RWPE2 (cell line): ENCODE measurements at regions not wholly inside any gene's neighbourhood (a gene's known extent, or its start where the extent isn't known, plus 50 kb on each side); places are given as distances from the start of the nearest gene placed in this dataset.

ENCODE experiments used
- ATAC-seq: fragments of 200-7000 bp; cut with Tn5 transposase; 3 replicates; pipeline ENCODE4 v1.9.1; 2021; ENCODE audit warnings: low read depth
- DNase-seq: peaks from one replicate; pipeline ENCODE4 v3.0.0-alpha.2; 2020; ENCODE audit warnings: low spot score
- H3K27ac ChIP-seq: fragments of 450-650 bp; 2 replicates; pipeline ENCODE4 v1.5.1; 2017; ENCODE audit warnings: mild to moderate bottlenecking; ENCODE audit not compliant: poor library complexity, severe bottlenecking
- H3K27me3 ChIP-seq: fragments of 250-450 bp; sonication (Bioruptor Pico); 2 replicates; pipeline ENCODE4 v1.5.1; 2021; ENCODE audit warnings: mild to moderate bottlenecking, moderate library complexity; ENCODE audit not compliant: insufficient read depth, poor library complexity, severe bottlenecking
- H3K36me3 ChIP-seq: fragments of 250-450 bp; sonication (Bioruptor Pico); 2 replicates; pipeline ENCODE4 v1.5.1; 2020; ENCODE audit warnings: low read depth, mild to moderate bottlenecking, moderate library complexity
- H3K4me1 ChIP-seq: fragments of 250-450 bp; sonication (Bioruptor Pico); 2 replicates; pipeline ENCODE4 v1.5.1; 2021; ENCODE audit warnings: mild to moderate bottlenecking, moderate library complexity; ENCODE audit not compliant: insufficient read depth, poor library complexity, severe bottlenecking
- H3K4me3 ChIP-seq: fragments of 250-450 bp; sonication (Bioruptor Pico); 2 replicates; pipeline ENCODE4 v1.5.1; 2021; ENCODE audit warnings: mild to moderate bottlenecking, moderate library complexity; ENCODE audit not compliant: severe bottlenecking
- H3K9me3 ChIP-seq: fragments of 250-450 bp; sonication (Bioruptor Pico); 2 replicates; pipeline ENCODE4 v1.5.1; 2021; ENCODE audit warnings: mild to moderate bottlenecking, moderate library complexity; ENCODE audit not compliant: severe bottlenecking
- TF ChIP-seq, protein P1 (sequence below): fragments of 450-650 bp; IDR thresholded peaks from one replicate; pipeline ENCODE4 v1.5.1; 2017; ENCODE audit warnings: mild to moderate bottlenecking, moderate library complexity; ENCODE audit not compliant: poor library complexity, severe bottlenecking

DNA sequence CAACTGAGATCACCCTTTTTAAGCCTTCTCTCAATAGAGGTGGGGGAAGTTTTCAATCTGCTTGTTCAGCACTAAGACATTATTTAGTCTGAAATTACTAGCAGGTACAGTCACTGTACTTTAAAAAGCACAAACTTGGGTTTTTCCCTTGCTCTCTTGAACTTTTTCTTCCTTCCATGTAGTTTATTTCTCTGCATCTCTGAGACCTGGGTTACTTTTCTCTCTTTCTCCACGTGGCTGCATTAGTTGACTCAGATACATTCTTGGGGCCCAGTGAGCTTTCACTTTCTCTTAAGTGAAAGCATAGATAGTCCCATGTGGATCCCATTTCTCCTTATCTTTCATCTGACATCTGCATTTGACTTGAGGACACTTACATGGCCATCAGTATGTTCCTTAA is 433.9 kb upstream of the MAP3K7 start:
- H3K27me3 ChIP-seq = no peaks in the 10 kb centered on the region
- H3K4me1 ChIP-seq = no peaks in the 10 kb centered on the region
- no peaks in the 10 kb centered on the region for H3K9me3 ChIP-seq
- H3K4me3 ChIP-seq = no peak overlapping the region
- DNase-seq (no peak), ATAC-seq (no peak)
- H3K36me3 ChIP-seq = no peaks in the 10 kb centered on the region
- TF ChIP-seq, protein P1, sequence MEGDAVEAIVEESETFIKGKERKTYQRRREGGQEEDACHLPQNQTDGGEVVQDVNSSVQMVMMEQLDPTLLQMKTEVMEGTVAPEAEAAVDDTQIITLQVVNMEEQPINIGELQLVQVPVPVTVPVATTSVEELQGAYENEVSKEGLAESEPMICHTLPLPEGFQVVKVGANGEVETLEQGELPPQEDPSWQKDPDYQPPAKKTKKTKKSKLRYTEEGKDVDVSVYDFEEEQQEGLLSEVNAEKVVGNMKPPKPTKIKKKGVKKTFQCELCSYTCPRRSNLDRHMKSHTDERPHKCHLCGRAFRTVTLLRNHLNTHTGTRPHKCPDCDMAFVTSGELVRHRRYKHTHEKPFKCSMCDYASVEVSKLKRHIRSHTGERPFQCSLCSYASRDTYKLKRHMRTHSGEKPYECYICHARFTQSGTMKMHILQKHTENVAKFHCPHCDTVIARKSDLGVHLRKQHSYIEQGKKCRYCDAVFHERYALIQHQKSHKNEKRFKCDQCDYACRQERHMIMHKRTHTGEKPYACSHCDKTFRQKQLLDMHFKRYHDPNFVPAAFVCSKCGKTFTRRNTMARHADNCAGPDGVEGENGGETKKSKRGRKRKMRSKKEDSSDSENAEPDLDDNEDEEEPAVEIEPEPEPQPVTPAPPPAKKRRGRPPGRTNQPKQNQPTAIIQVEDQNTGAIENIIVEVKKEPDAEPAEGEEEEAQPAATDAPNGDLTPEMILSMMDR = no peak
- H3K27ac ChIP-seq = no peak overlapping the region

DNA sequence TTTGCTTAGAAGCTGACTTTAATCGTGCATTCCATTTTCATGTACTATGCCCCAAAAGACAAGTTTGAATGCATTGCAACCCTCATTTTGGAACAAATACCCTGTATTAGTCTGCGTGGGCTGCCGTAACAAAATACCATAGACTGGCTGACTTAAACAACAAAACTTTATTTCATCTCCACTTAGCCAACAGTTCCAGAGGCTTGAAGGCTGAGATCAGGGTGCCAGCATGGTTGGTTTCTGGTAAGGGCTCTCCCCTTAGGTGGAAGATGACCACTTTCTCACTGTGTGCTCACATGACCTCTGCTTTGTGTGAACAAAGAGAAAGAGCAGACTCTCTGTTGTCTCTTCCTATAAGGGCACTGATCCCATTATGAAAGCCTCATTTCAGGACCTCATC is 431.7 kb upstream of the MAP3K7 start:
- H3K27me3 ChIP-seq = no peaks in the 10 kb centered on the region
- H3K9me3 ChIP-seq = no peaks in the 10 kb centered on the region
- DNase-seq = no peak
- H3K4me1 ChIP-seq = no peaks in the 10 kb centered on the region
- no peaks in the 10 kb centered on the region for H3K36me3 ChIP-seq
- H3K4me3 ChIP-seq = no peak overlapping the region
- TF ChIP-seq, protein P1 = no peak
- ATAC-seq = no peak
- H3K27ac ChIP-seq = no peak overlapping the region

DNA sequence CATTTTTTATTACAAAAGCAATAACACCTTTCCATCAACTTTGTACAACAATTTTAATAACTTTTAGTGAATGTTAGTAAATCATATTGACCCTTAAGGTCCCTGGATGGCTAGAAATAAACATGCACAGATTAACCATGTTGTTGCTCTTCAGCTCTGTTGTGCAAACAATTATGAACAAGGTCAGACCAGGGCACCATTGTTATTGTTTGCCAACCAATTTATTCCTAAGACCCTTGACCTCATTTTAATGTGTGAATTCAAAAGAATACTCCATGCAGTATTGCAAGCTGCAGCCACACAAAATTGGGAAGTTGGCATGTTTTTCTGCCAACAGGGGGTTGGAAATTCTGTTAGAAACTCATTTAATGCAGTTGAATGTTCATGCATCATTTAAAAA is 426.6 kb upstream of the MAP3K7 start:
- no peaks in the 10 kb centered on the region for H3K9me3 ChIP-seq
- no peak overlapping the region for H3K4me3 ChIP-seq
- no peaks in the 10 kb centered on the region for H3K4me1 ChIP-seq
- TF ChIP-seq, protein P1 = no peak
- DNase-seq (no peak), ATAC-seq (no peak)
- H3K27ac ChIP-seq = no peak overlapping the region
- H3K36me3 ChIP-seq = no peaks in the 10 kb centered on the region
- H3K27me3 ChIP-seq = no peaks in the 10 kb centered on the region

DNA sequence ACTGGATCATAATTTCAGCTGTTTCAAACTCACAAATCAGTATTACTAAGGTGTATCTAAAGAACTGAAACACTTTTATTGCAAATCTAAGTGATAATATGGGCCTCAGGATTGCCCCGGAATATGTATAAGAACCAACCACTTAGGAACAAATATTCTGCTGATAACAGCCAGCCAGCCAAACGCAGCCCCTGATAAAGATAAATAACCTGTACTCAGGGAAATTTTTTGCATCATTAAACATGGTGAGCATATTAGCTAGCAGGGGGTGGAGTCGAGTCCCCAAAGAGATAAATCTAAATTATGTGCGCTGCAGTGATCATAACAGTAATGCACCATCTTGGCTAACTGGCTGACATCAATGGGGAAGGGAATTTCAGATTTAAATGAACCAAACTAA is 410.2 kb upstream of the MAP3K7 start:
- no peaks in the 10 kb centered on the region for H3K36me3 ChIP-seq
- DNase-seq (no peak), ATAC-seq (no peak)
- H3K27me3 ChIP-seq = peaks cover 6% of the 10 kb centered on the region
- TF ChIP-seq, protein P1 = no peak
- H3K4me3 ChIP-seq = no peak overlapping the region
- no peaks in the 10 kb centered on the region for H3K9me3 ChIP-seq
- H3K4me1 ChIP-seq = no peaks in the 10 kb centered on the region
- H3K27ac ChIP-seq = no peak overlapping the region

DNA sequence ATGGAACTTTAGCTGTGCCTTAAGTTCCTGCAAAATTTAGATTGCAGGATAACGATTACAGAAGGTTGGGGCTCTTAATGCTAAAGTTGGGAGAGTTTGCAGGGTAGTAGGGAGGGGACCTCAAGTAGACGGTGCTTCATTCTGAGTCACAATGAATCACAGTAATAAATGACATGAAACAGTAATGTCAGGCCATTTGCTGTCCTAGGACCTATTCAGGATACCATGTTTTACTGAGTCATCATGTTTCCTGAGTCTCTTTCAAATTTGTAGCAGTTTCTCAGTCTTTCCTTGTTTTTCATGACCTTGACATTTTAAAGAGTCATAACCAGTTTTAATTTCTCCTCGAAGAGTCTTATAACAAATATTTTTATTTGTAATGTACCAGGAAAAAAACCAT is 406.9 kb upstream of the MAP3K7 start:
- H3K27me3 ChIP-seq = peaks cover 9% of the 10 kb centered on the region
- H3K9me3 ChIP-seq = no peaks in the 10 kb centered on the region
- no peaks in the 10 kb centered on the region for H3K36me3 ChIP-seq
- TF ChIP-seq, protein P1 = no peak
- ATAC-seq (no peak), DNase-seq (no peak)
- no peak overlapping the region for H3K27ac ChIP-seq
- H3K4me3 ChIP-seq = no peak overlapping the region
- H3K4me1 ChIP-seq = no peaks in the 10 kb centered on the region
